ENCODE measurements at regions not wholly inside any gene's neighbourhood (a gene's known extent, or its start where the extent isn't known, plus 50 kb on each side); places are given as distances from the start of the nearest gene placed in this dataset.

GRCh38 chr16:48912360-48912759 lies 302.4 kb upstream of the N4BP1 start:
- no peaks in the 10 kb centered on the region for H3K36me3 Mint-ChIP-seq (ENCODE audit: insufficient read depth)
- H3K4me1 Mint-ChIP-seq (ENCODE audit: low read depth), result peaks cover 3% of the 10 kb centered on the region
- TF ChIP-seq CTCF (IDR thresholded peaks at IDR 0.05; ENCODE audit: unreplicated experiment), result no peak
- no peak for DNase-seq (ENCODE audit: low spot score, unreplicated experiment)
- no peaks in the 10 kb centered on the region for H3K9me3 Mint-ChIP-seq (ENCODE audit: low read depth)
- H3K27me3 Mint-ChIP-seq, result peaks cover 38% of the 10 kb centered on the region
- no peak overlapping the region for H3K27ac Mint-ChIP-seq
- H3K4me3 Mint-ChIP-seq (ENCODE audit: low read depth), result no peak overlapping the region

GRCh38 chr16:48911700-48912099 lies 301.7 kb upstream of the N4BP1 start:
- H3K4me1 Mint-ChIP-seq (ENCODE audit: low read depth), result peaks cover 3% of the 10 kb centered on the region
- H3K27me3 Mint-ChIP-seq, result peaks cover 42% of the 10 kb centered on the region
- H3K4me3 Mint-ChIP-seq (ENCODE audit: low read depth), result no peak overlapping the region
- DNase-seq (ENCODE audit: low spot score, unreplicated experiment), result no peak
- peak; percentile 34 for TF ChIP-seq CTCF (IDR thresholded peaks at IDR 0.05; ENCODE audit: unreplicated experiment)
- H3K27ac Mint-ChIP-seq, result no peak overlapping the region
- H3K9me3 Mint-ChIP-seq (ENCODE audit: low read depth), result no peaks in the 10 kb centered on the region
- H3K36me3 Mint-ChIP-seq (ENCODE audit: insufficient read depth), result no peaks in the 10 kb centered on the region

GRCh38 chr16:48910214-48910613 lies 300.2 kb upstream of the N4BP1 start:
- no peak for DNase-seq (ENCODE audit: low spot score, unreplicated experiment)
- no peak for TF ChIP-seq CTCF (IDR thresholded peaks at IDR 0.05; ENCODE audit: unreplicated experiment)
- no peaks in the 10 kb centered on the region for H3K9me3 Mint-ChIP-seq (ENCODE audit: low read depth)
- H3K4me1 Mint-ChIP-seq (ENCODE audit: low read depth), result peaks cover 3% of the 10 kb centered on the region
- no peaks in the 10 kb centered on the region for H3K36me3 Mint-ChIP-seq (ENCODE audit: insufficient read depth)
- H3K27me3 Mint-ChIP-seq, result peaks cover 45% of the 10 kb centered on the region
- H3K27ac Mint-ChIP-seq, result no peak overlapping the region
- H3K4me3 Mint-ChIP-seq (ENCODE audit: low read depth), result no peak overlapping the region

GRCh38 chr16:48909231-48909630 lies 299.3 kb upstream of the N4BP1 start:
- peaks cover 3% of the 10 kb centered on the region for H3K4me1 Mint-ChIP-seq (ENCODE audit: low read depth)
- no peaks in the 10 kb centered on the region for H3K9me3 Mint-ChIP-seq (ENCODE audit: low read depth)
- DNase-seq (ENCODE audit: low spot score, unreplicated experiment), result no peak
- no peak for TF ChIP-seq CTCF (IDR thresholded peaks at IDR 0.05; ENCODE audit: unreplicated experiment)
- no peaks in the 10 kb centered on the region for H3K36me3 Mint-ChIP-seq (ENCODE audit: insufficient read depth)
- H3K27ac Mint-ChIP-seq, result no peak overlapping the region
- H3K27me3 Mint-ChIP-seq, result peaks cover 52% of the 10 kb centered on the region
- H3K4me3 Mint-ChIP-seq (ENCODE audit: low read depth), result no peak overlapping the region

GRCh38 chr16:48907906-48908634 lies 298.1 kb upstream of the N4BP1 start:
- TF ChIP-seq CTCF (IDR thresholded peaks at IDR 0.05; ENCODE audit: unreplicated experiment), result no peak
- Mint-ChIP-seq H3K27ac (no peak overlapping the region), H3K4me1 (ENCODE audit: low read depth) (peaks cover 4% of the 10 kb centered on the region), H3K4me3 (ENCODE audit: low read depth) (no peak overlapping the region), H3K9me3 (ENCODE audit: low read depth) (no peaks in the 10 kb centered on the region), H3K36me3 (ENCODE audit: insufficient read depth) (no peaks in the 10 kb centered on the region), H3K27me3 (peaks cover 56% of the 10 kb centered on the region)
- no peak for DNase-seq (ENCODE audit: low spot score, unreplicated experiment)

All from progenitor cell of endocrine pancreas (in vitro differentiated cells).